ENCODE measurements at regions not wholly inside any gene's neighbourhood (a gene's known extent, or its start where the extent isn't known, plus 50 kb on each side); places are given as distances from the start of the nearest gene placed in this dataset.

DNA sequence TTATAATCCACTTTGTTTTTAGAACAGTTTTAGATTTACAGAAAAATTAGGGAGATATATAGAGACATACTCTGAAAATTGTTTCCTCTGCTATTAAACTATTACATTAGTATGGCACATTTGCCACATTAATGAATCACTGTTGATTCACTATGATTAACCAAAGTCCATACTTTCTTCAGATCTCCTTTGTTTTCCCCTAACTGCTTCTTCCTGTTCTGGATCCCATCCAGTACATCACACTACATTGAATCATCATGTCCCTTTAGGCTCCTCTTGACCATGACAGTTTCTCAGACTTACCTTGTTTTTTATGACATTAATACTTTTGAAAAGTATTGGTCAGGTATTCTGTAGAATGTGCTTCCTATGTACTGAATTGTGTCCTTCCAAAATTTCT lies 109.2 kb upstream of the EDNRA start:
- TF ChIP-seq POLR2A (IDR thresholded peaks at IDR 0.05): no peak
- no peak for TF ChIP-seq CTCF (IDR thresholded peaks at IDR 0.05)
